IPS-15b (cell line): ENCODE measurements at regions not wholly inside any gene's neighbourhood (a gene's known extent, or its start where the extent isn't known, plus 50 kb on each side); places are given as distances from the start of the nearest gene placed in this dataset.
"Not testable (repeated sequence)": the region's sequence is repeated elsewhere in the genome, so short reads cannot be mapped to it uniquely, and the experiment has no call there.

Experiments
- H3K27me3 ChIP-seq: one replicate; pipeline ENCODE4 v1.6.1; 2013; ENCODE audit warnings: low read length; ENCODE audit not compliant: control insufficient read depth, insufficient read depth
- H3K36me3 ChIP-seq: one replicate; pipeline ENCODE4 v1.6.1; 2013; ENCODE audit warnings: low read length; ENCODE audit not compliant: control insufficient read depth, insufficient read depth
- H3K4me1 ChIP-seq: one replicate; pipeline ENCODE4 v1.6.1; 2013; ENCODE audit warnings: mild to moderate bottlenecking, low read length; ENCODE audit not compliant: control insufficient read depth, insufficient read depth
- H3K4me3 ChIP-seq: one replicate; pipeline ENCODE4 v1.5.1; 2013; ENCODE audit warnings: low read depth, low read length
- H3K9ac ChIP-seq: one replicate; pipeline ENCODE4 v1.6.1; 2013; ENCODE audit warnings: low read depth, mild to moderate bottlenecking, low read length
- H3K9me3 ChIP-seq: one replicate; pipeline ENCODE4 v1.6.1; 2013; ENCODE audit warnings: mild to moderate bottlenecking, low read length; ENCODE audit not compliant: control insufficient read depth, insufficient read depth

GRCh38 chr1:29687166-29687565 lies 450.8 kb downstream of the PTPRU start:
- H3K4me1 ChIP-seq = no peaks in the 10 kb centered on the region
- no peaks in the 10 kb centered on the region for H3K36me3 ChIP-seq
- H3K9ac ChIP-seq = no peak overlapping the region
- H3K27me3 ChIP-seq = peaks cover 3% of the 10 kb centered on the region
- H3K4me3 ChIP-seq = no peak overlapping the region
- no peaks in the 10 kb centered on the region for H3K9me3 ChIP-seq

- Histone ChIP-seq H3K4me1 (no peaks in the 10 kb centered on the region), H3K9ac (no peak overlapping the region), H3K9me3 (no peaks in the 10 kb centered on the region), H3K27me3 (peaks cover 3% of the 10 kb centered on the region), H3K4me3 (no peak overlapping the region), H3K36me3 (no peaks in the 10 kb centered on the region)
These were observed 449.9 kb downstream of the PTPRU start for GRCh38 chr1:29686012-29686930.

GRCh38 chr1:29685387-29685786 lies 449.1 kb downstream of the PTPRU start:
- H3K27me3 ChIP-seq = peaks cover 2% of the 10 kb centered on the region

GRCh38 chr1:29684141-29684540 lies 447.8 kb downstream of the PTPRU start:
- no peaks in the 10 kb centered on the region for H3K36me3 ChIP-seq
- no peaks in the 10 kb centered on the region for H3K27me3 ChIP-seq
- no peaks in the 10 kb centered on the region for H3K9me3 ChIP-seq
- H3K4me3 ChIP-seq = no peak overlapping the region
- H3K9ac ChIP-seq = no peak overlapping the region
- no peaks in the 10 kb centered on the region for H3K4me1 ChIP-seq

More at GRCh38 chr1:29685387-29685786, 449.1 kb downstream of the PTPRU start:
- H3K36me3 ChIP-seq = no peaks in the 10 kb centered on the region
- no peaks in the 10 kb centered on the region for H3K4me1 ChIP-seq
- no peak overlapping the region for H3K9ac ChIP-seq
- no peaks in the 10 kb centered on the region for H3K9me3 ChIP-seq
- no peak overlapping the region for H3K4me3 ChIP-seq

GRCh38 chr1:29683472-29683871 lies 447.1 kb downstream of the PTPRU start:
- H3K4me3 ChIP-seq = no peak overlapping the region
- no peaks in the 10 kb centered on the region for H3K36me3 ChIP-seq
- no peak overlapping the region for H3K9ac ChIP-seq
- H3K27me3 ChIP-seq = no peaks in the 10 kb centered on the region
- no peaks in the 10 kb centered on the region for H3K9me3 ChIP-seq
- no peaks in the 10 kb centered on the region for H3K4me1 ChIP-seq

GRCh38 chr1:29682919-29683295 lies 446.6 kb downstream of the PTPRU start:
- no peaks in the 10 kb centered on the region for H3K36me3 ChIP-seq
- H3K27me3 ChIP-seq = no peaks in the 10 kb centered on the region
- H3K9me3 ChIP-seq = no peaks in the 10 kb centered on the region
- H3K9ac ChIP-seq = no peak overlapping the region
- no peak overlapping the region for H3K4me3 ChIP-seq
- no peaks in the 10 kb centered on the region for H3K4me1 ChIP-seq

- Histone ChIP-seq H3K9ac (no peak overlapping the region), H3K27me3 (no peaks in the 10 kb centered on the region), H3K9me3 (no peaks in the 10 kb centered on the region), H3K36me3 (no peaks in the 10 kb centered on the region), H3K4me3 (no peak overlapping the region), H3K4me1 (no peaks in the 10 kb centered on the region)
These were observed 446.0 kb downstream of the PTPRU start for GRCh38 chr1:29682171-29682918.

GRCh38 chr1:29681416-29681815 lies 445.1 kb downstream of the PTPRU start:
- not testable (repeated sequence) for H3K27me3 ChIP-seq, H3K36me3 ChIP-seq, H3K9ac ChIP-seq, H3K9me3 ChIP-seq, H3K4me3 ChIP-seq, H3K4me1 ChIP-seq

- Histone ChIP-seq H3K27me3 (no peaks in the 10 kb centered on the region), H3K9me3 (no peaks in the 10 kb centered on the region), H3K4me3 (no peak overlapping the region), H3K36me3 (no peaks in the 10 kb centered on the region), H3K4me1 (no peaks in the 10 kb centered on the region), H3K9ac (no peak overlapping the region)
These were observed 443.7 kb downstream of the PTPRU start for GRCh38 chr1:29679828-29680558.

GRCh38 chr1:29679316-29679715 lies 443.0 kb downstream of the PTPRU start:
- Histone ChIP-seq H3K36me3 (no peaks in the 10 kb centered on the region), H3K9ac (no peak overlapping the region), H3K27me3 (no peaks in the 10 kb centered on the region), H3K4me3 (no peak overlapping the region), H3K4me1 (no peaks in the 10 kb centered on the region), H3K9me3 (no peaks in the 10 kb centered on the region)

GRCh38 chr1:29677028-29678024 lies 441.0 kb downstream of the PTPRU start:
- Histone ChIP-seq H3K9ac (no peak overlapping the region), H3K4me1 (no peaks in the 10 kb centered on the region), H3K27me3 (no peaks in the 10 kb centered on the region), H3K4me3 (no peak overlapping the region), H3K9me3 (no peaks in the 10 kb centered on the region), H3K36me3 (no peaks in the 10 kb centered on the region)
